HepG2 (cell line): ENCODE measurements at regions not wholly inside any gene's neighbourhood (a gene's known extent, or its start where the extent isn't known, plus 50 kb on each side); places are given as distances from the start of the nearest gene placed in this dataset.

ENCODE experiments used
- ATAC-seq: fragments of 200-7000 bp; cut with Tn5 transposase; 3 replicates; pipeline ENCODE4 v1.9.1; 2020; ENCODE audit warnings: mild to moderate bottlenecking, moderate library complexity
- BruUV-seq: library from RNA; stranded (reverse); fragments of 400-500 nt; replicated peaks from 2 replicates; lab custom pipeline; 2021; lab: Mats Ljungman, UMichigan
- CTCF ChIA-PET: fragments of 300-600 bp; formaldehyde crosslinking; extraction: SDS; loops from one replicate; lab custom pipeline; 2021; ENCODE audit warnings: low total read pairs, inconsistent platforms, low intra/inter-chr PET ratio; lab: Yijun Ruan, JAX
- POLR2A ChIA-PET: fragments of 350-600 bp; sonication (Branson Sonifier 250); formaldehyde crosslinking; loops from one replicate; lab custom pipeline; 2020; ENCODE audit warnings: antibody characterized with exemption, inconsistent platforms; lab: Yijun Ruan, JAX
- DNase-seq: peaks from one replicate; pipeline ENCODE4 v3.0.0-alpha.2; 2015; ENCODE audit warnings: low spot score
- FAIRE-seq: peaks from 3 replicates; lab custom pipeline; 2011; peaks lifted over from hg19 to GRCh38; lab: Jason Lieb, UNC
- H2AFZ ChIP-seq: one replicate; pipeline ENCODE4 v1.6.1; 2011; ENCODE audit warnings: low read length, inconsistent platforms
- H3K27ac ChIP-seq: fragments of 300-600 bp; 3 replicates; pipeline ENCODE4 v1.8.0; 2011; ENCODE audit warnings: mixed run types, mild to moderate bottlenecking, mixed read lengths, low read length, inconsistent platforms; ENCODE audit not compliant: insufficient read depth; ENCODE audit errors: extremely low read length
- H3K27me3 ChIP-seq, 2 experiments: fragments of 200-600 bp in 1 of 2; 2 replicates in 1 of 2; 3 replicates in 1 of 2; pipeline versions ENCODE4 v1.6.0 to v1.8.0; 2011; ENCODE audit warnings: low read length in 2 of 2, mild to moderate bottlenecking in 2 of 2, moderate library complexity in 2 of 2, inconsistent platforms in 1 of 2; ENCODE audit not compliant: insufficient read depth in 2 of 2, control insufficient read depth in 1 of 2
- H3K36me3 ChIP-seq, 2 experiments: fragments of 200-600 bp in 1 of 2; replicated peaks in 1 of 2; 2 replicates in 1 of 2; 3 replicates in 1 of 2; pipeline versions ENCODE4 v1.5.1 to v1.8.0; 2011; ENCODE audit warnings: low read length in 2 of 2, inconsistent platforms in 1 of 2; ENCODE audit not compliant: insufficient read depth in 2 of 2, control insufficient read depth in 1 of 2
- H3K4me1 ChIP-seq: 2 replicates; pipeline ENCODE4 v1.5.1; 2012; ENCODE audit warnings: low read length, inconsistent platforms; ENCODE audit not compliant: insufficient read depth
- H3K4me2 ChIP-seq: 2 replicates; pipeline ENCODE4 v1.6.0; 2011; ENCODE audit warnings: low read depth, low read length, inconsistent platforms
- H3K4me3 ChIP-seq, 3 experiments: fragments of 200-600 bp in 1 of 3; sonication (generic), shearing (Covaris generic) in 1 of 3; replicated peaks in 1 of 3; 2 replicates each; pipeline ENCODE4 v1.5.1; 2011 to 2016; ENCODE audit warnings: low read length in 3 of 3, inconsistent platforms in 2 of 3, low read depth in 2 of 3, mild to moderate bottlenecking in 2 of 3, control low read depth in 1 of 3, mixed read lengths in 1 of 3; ENCODE audit not compliant: insufficient read depth in 1 of 3
- H3K79me2 ChIP-seq: one replicate; pipeline ENCODE4 v1.6.1; 2011; ENCODE audit warnings: low read length, inconsistent platforms; ENCODE audit not compliant: insufficient read depth
- H3K9ac ChIP-seq: 2 replicates; pipeline ENCODE4 v1.6.0; 2011; ENCODE audit warnings: mild to moderate bottlenecking, low read depth, low read length, inconsistent platforms; ENCODE audit not compliant: insufficient read depth
- H3K9me3 ChIP-seq: 2 replicates; pipeline ENCODE4 v1.5.1; 2012; ENCODE audit warnings: mild to moderate bottlenecking, low read length
- H4K20me1 ChIP-seq: 2 replicates; pipeline ENCODE4 v1.6.0; 2011; ENCODE audit warnings: inconsistent platforms, mild to moderate bottlenecking, low read length, moderate library complexity; ENCODE audit not compliant: insufficient read depth
- MAZ ChIP-seq, 2 experiments: sonication (generic) in 1 of 2; formaldehyde crosslinking in 1 of 2; IDR thresholded peaks; 2 replicates each; pipeline versions ENCODE4 v1.5.0 to v1.6.1; 2012 to 2020; ENCODE audit warnings: low read depth in 2 of 2, mild to moderate bottlenecking in 2 of 2, borderline replicate concordance in 1 of 2, improper control_type of control experiment in 1 of 2, low read length in 1 of 2, missing genetic modification reagents in 1 of 2, moderate library complexity in 1 of 2
- PHF20 ChIP-seq: sonication (generic); formaldehyde crosslinking; IDR thresholded peaks from 2 replicates; pipeline ENCODE4 v1.5.0; 2020; ENCODE audit warnings: mild to moderate bottlenecking, missing genetic modification reagents
- RFX5 ChIP-seq: IDR thresholded peaks from 2 replicates; pipeline ENCODE4 v1.6.1; 2011; ENCODE audit warnings: low read depth, low read length, improper control_type of control experiment
- SP140L ChIP-seq: sonication (generic); formaldehyde crosslinking; IDR thresholded peaks from 2 replicates; pipeline ENCODE4 v1.4.0; 2020; ENCODE audit warnings: missing genetic modification reagents, borderline replicate concordance
- ZNF746 ChIP-seq: sonication (generic); formaldehyde crosslinking; IDR thresholded peaks from 2 replicates; pipeline ENCODE4 v1.8.0; 2022; ENCODE audit warnings: mild to moderate bottlenecking, missing genetic modification reagents
- WGBS: methylation state at CpG from one replicate; pipeline ENCODE4 v1.1.6; 2017; ENCODE audit warnings: low lambda C conversion rate; 5-methylcytosine and 5-hydroxymethylcytosine counted together
- in situ Hi-C: cut with HindIII; loops from 2 replicates; pipeline ENCODE4 v1.10.0; 2017; ENCODE audit warnings: low pct_unique_long_range_greater_than_20kb; ENCODE audit not compliant: extremely low pct_ligation_motif_present
- intact Hi-C: fragments of 100-400 bp; cut with micrococcal nuclease; formaldehyde crosslinking; loops from one replicate; pipeline ENCODE4 v1.10.0; 2022; ENCODE audit not compliant: unreplicated experiment
- TF ChIP-seq, protein P1 (sequence below): sonication (generic); formaldehyde crosslinking; IDR thresholded peaks from 2 replicates; pipeline ENCODE4 v1.4.0; 2020; ENCODE audit warnings: missing genetic modification reagents
- TF ChIP-seq, protein P2 (sequence below): IDR thresholded peaks from 2 replicates; pipeline ENCODE4 v1.6.1; 2016; ENCODE audit warnings: low read depth, missing genetic modification reagents, missing compliant biosample characterization
- TF ChIP-seq, protein P3 (sequence below): sonication (generic); formaldehyde crosslinking; IDR thresholded peaks from 2 replicates; pipeline ENCODE4 v1.5.0; 2020; ENCODE audit warnings: missing genetic modification reagents

DNA sequence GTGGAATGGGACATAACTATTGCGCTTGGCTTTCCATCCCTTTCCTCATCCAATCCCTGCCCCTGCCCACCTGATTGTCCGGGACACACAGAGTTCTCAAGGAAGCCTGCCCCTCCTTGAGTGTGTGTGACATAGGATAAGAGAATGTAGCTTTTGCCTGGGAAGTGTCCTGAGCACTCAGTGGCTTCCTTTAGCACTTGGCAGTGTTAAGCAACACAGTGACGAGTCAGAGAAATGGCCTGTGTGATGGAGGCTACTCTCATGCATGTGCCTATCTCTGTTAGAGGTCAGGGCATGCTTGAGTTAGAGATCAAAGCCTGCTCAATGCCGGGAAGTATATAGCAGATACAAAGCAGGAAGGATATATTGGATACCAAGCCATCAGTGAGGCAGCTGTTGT is 289.5 kb downstream of the SIPA1L2 start (continued):
- TF ChIP-seq, protein P1, sequence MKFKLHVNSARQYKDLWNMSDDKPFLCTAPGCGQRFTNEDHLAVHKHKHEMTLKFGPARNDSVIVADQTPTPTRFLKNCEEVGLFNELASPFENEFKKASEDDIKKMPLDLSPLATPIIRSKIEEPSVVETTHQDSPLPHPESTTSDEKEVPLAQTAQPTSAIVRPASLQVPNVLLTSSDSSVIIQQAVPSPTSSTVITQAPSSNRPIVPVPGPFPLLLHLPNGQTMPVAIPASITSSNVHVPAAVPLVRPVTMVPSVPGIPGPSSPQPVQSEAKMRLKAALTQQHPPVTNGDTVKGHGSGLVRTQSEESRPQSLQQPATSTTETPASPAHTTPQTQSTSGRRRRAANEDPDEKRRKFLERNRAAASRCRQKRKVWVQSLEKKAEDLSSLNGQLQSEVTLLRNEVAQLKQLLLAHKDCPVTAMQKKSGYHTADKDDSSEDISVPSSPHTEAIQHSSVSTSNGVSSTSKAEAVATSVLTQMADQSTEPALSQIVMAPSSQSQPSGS (CRISPR knock-in tag) = no peak
- no peak for TF ChIP-seq RFX5

DNA sequence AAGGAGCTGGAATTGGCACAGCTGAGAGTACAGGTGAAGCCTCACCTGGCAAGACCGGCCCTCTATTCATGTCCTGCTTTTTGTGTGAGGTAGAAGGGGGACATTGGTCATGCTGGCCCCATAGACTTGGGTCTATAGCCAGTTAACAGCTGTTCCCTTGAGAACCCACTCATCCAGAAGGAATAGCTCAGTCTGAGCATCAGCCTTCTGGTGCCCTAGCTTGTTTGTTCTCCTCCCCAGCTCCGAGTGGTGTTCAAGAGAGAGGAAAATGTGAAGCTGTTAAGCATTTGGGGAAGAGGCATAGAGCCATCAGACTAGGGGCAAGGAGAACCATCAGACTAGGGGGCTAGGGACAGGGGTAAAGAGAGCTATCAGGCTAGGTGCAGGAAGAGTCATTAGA is 290.9 kb downstream of the SIPA1L2 start:
- ATAC-seq = no peak
- no peak overlapping the region for H3K4me3 ChIP-seq
- H3K27ac ChIP-seq = no peak overlapping the region
- ChIA-PET CTCF (no interaction called here), POLR2A (no interaction called here)
- H3K4me2 ChIP-seq = no peak overlapping the region
- H4K20me1 ChIP-seq = no peaks in the 10 kb centered on the region
- WGBS = 0% methylated on average over 2 of the region's 2 CpGs
- FAIRE-seq = no peak
- intact Hi-C loops = no loop called here
- DNase-seq = no peak
- no peaks in the 10 kb centered on the region for H3K79me2 ChIP-seq
- in situ Hi-C loops = no loop called here
- H3K4me1 ChIP-seq = no peaks in the 10 kb centered on the region
- TF ChIP-seq ZNF746 (CRISPR knock-in tag) = no peak
- H3K27me3 ChIP-seq = peaks cover 0 to 3% of the 10 kb centered on the region in 2 experiments; a peak in 1 of 5 replicates
- no peak overlapping the region for H3K9ac ChIP-seq
- H2AFZ ChIP-seq = no peak overlapping the region
- H3K36me3 ChIP-seq = no peaks in the 10 kb centered on the region
- BruUV-seq = no TSS peak
- no peaks in the 10 kb centered on the region for H3K9me3 ChIP-seq

DNA sequence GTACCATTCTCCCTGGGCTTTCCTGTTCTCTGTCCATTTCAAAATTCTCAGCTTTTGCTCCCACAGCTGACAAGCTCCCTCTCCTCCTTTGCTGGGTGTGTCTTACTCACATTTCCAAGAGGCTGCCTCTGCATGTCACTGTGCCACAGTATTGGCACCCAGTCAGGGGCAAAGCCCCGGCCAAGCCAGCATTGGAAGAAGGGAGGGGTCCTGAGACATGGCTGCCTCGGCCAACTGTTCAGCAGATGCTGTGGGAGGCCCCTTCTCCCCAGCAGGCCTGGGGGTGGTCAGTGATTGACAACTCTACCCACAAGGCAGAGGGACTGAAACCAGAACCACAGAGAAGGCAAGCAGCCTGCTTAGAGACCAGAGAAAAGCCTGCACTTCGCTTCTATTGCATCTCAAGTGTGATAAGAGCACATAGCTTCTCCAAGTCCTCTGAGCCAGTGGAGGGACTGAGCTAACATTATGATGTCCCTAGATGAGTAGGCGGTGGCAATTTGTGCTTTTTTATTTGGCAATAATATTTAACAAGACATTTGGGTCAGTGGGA is 294.1 kb downstream of the SIPA1L2 start:
- H4K20me1 ChIP-seq = no peaks in the 10 kb centered on the region
- TF ChIP-seq PHF20 (no peak), MAZ (IDR thresholded peaks at IDR 0.05; ENCODE audit: borderline replicate concordance, low read depth, low read length) (no peak), MAZ (CRISPR knock-in tag; IDR thresholded peaks at IDR 0.05; ENCODE audit: low read depth) (no peak), SP140L (CRISPR knock-in tag) (no peak)
- TF ChIP-seq, protein P2, sequence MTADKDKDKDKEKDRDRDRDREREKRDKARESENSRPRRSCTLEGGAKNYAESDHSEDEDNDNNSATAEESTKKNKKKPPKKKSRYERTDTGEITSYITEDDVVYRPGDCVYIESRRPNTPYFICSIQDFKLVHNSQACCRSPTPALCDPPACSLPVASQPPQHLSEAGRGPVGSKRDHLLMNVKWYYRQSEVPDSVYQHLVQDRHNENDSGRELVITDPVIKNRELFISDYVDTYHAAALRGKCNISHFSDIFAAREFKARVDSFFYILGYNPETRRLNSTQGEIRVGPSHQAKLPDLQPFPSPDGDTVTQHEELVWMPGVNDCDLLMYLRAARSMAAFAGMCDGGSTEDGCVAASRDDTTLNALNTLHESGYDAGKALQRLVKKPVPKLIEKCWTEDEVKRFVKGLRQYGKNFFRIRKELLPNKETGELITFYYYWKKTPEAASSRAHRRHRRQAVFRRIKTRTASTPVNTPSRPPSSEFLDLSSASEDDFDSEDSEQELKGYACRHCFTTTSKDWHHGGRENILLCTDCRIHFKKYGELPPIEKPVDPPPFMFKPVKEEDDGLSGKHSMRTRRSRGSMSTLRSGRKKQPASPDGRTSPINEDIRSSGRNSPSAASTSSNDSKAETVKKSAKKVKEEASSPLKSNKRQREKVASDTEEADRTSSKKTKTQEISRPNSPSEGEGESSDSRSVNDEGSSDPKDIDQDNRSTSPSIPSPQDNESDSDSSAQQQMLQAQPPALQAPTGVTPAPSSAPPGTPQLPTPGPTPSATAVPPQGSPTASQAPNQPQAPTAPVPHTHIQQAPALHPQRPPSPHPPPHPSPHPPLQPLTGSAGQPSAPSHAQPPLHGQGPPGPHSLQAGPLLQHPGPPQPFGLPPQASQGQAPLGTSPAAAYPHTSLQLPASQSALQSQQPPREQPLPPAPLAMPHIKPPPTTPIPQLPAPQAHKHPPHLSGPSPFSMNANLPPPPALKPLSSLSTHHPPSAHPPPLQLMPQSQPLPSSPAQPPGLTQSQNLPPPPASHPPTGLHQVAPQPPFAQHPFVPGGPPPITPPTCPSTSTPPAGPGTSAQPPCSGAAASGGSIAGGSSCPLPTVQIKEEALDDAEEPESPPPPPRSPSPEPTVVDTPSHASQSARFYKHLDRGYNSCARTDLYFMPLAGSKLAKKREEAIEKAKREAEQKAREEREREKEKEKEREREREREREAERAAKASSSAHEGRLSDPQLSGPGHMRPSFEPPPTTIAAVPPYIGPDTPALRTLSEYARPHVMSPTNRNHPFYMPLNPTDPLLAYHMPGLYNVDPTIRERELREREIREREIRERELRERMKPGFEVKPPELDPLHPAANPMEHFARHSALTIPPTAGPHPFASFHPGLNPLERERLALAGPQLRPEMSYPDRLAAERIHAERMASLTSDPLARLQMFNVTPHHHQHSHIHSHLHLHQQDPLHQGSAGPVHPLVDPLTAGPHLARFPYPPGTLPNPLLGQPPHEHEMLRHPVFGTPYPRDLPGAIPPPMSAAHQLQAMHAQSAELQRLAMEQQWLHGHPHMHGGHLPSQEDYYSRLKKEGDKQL (CRISPR knock-in tag) = no peak
- TF ChIP-seq, protein P3, sequence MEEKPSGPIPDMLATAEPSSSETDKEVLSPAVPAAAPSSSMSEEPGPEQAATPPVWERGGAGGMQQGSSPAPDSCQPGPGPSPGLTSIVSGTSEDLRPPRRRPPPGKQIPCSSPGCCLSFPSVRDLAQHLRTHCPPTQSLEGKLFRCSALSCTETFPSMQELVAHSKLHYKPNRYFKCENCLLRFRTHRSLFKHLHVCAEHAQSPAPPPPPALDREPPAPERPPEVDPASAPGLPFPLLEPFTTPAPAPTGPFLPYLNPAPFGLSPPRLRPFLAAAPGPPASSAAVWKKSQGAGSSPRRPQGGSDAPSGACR = no peak
- H2AFZ ChIP-seq = no peak overlapping the region
- ChIA-PET POLR2A (no interaction called here), CTCF (no interaction called here)
- in situ Hi-C loops (no loop called here), intact Hi-C loops (no loop called here)
- no peak overlapping the region for H3K4me2 ChIP-seq
- no peak overlapping the region for H3K9ac ChIP-seq
- no peak overlapping the region for H3K4me3 ChIP-seq
- peaks cover 0 to 3% of the 10 kb centered on the region in 2 experiments; a peak in 2 of 5 replicates for H3K27me3 ChIP-seq
- 3% methylated on average over 3 of the region's 4 CpGs for WGBS
- H3K79me2 ChIP-seq = no peaks in the 10 kb centered on the region
- ATAC-seq (no peak), FAIRE-seq (no peak), DNase-seq (no peak)
- no TSS peak for BruUV-seq
- no peaks in the 10 kb centered on the region for H3K4me1 ChIP-seq
- H3K36me3 ChIP-seq = no peaks in the 10 kb centered on the region
- no peaks in the 10 kb centered on the region; the same call in 1 of the 2 replicates for H3K9me3 ChIP-seq
- no peak overlapping the region for H3K27ac ChIP-seq
